ENCODE measurements at regions not wholly inside any gene's neighbourhood (a gene's known extent, or its start where the extent isn't known, plus 50 kb on each side); places are given as distances from the start of the nearest gene placed in this dataset.

GRCh38 chr4:136922066-136922465, 610.2 kb downstream of the PCDH18 start:
- H3K27me3 ChIP-seq (ENCODE audit: low read length), result no peaks in the 10 kb centered on the region
- H3K4me2 ChIP-seq (ENCODE audit: low read depth, low read length, poor library complexity, severe bottlenecking), result no peak overlapping the region
- no peaks in the 10 kb centered on the region for H3K36me3 ChIP-seq (ENCODE audit: low read length)
- no peaks in the 10 kb centered on the region for H3F3A ChIP-seq (ENCODE audit: insufficient read depth)
- H2AFZ ChIP-seq (ENCODE audit: low read depth, low read length, severe bottlenecking), result no peak overlapping the region
- no peak for TF ChIP-seq CTCF (IDR thresholded peaks at IDR 0.05; ENCODE audit: insufficient read depth, low read length, poor library complexity, severe bottlenecking)
- no peaks in the 10 kb centered on the region for H3K79me2 ChIP-seq (ENCODE audit: insufficient read depth, low read length)
- no peaks in the 10 kb centered on the region for H3K9me2 ChIP-seq (replicated peaks; ENCODE audit: insufficient read depth, low read length)
- no peak overlapping the region for H3K9ac ChIP-seq (ENCODE audit: low read length)
- no peak overlapping the region for H3K4me3 ChIP-seq (ENCODE audit: insufficient read depth, low read length, poor library complexity, severe bottlenecking)
- H4K20me1 ChIP-seq (ENCODE audit: low read depth, low read length), result no peaks in the 10 kb centered on the region
- no peak overlapping the region for H3K27ac ChIP-seq (ENCODE audit: low read depth, low read length)
- no peaks in the 10 kb centered on the region for H3K9me3 ChIP-seq (ENCODE audit: insufficient read depth, low read length)

GRCh38 chr4:136920092-136920881, 612.0 kb downstream of the PCDH18 start:
- no peaks in the 10 kb centered on the region for H3K36me3 ChIP-seq (ENCODE audit: low read length)
- H3K9me3 ChIP-seq (ENCODE audit: insufficient read depth, low read length), result no peaks in the 10 kb centered on the region
- H3K27ac ChIP-seq (ENCODE audit: low read depth, low read length), result no peak overlapping the region
- H3K27me3 ChIP-seq (ENCODE audit: low read length), result no peaks in the 10 kb centered on the region
- no peak overlapping the region for H3K9ac ChIP-seq (ENCODE audit: low read length)
- H3F3A ChIP-seq (ENCODE audit: insufficient read depth), result no peaks in the 10 kb centered on the region
- no peak for TF ChIP-seq EZH2phosphoT487 (conservative IDR thresholded peaks at IDR 0.05; ENCODE audit: low read length)
- TF ChIP-seq CTCF (IDR thresholded peaks at IDR 0.05; ENCODE audit: insufficient read depth, low read length, poor library complexity, severe bottlenecking), result no peak
- no peaks in the 10 kb centered on the region for H3K9me2 ChIP-seq (replicated peaks; ENCODE audit: insufficient read depth, low read length)
- H3K79me2 ChIP-seq (ENCODE audit: insufficient read depth, low read length), result no peaks in the 10 kb centered on the region
- H3K4me3 ChIP-seq (ENCODE audit: insufficient read depth, low read length, poor library complexity, severe bottlenecking), result no peak overlapping the region
- no peak overlapping the region for H3K4me2 ChIP-seq (ENCODE audit: low read depth, low read length, poor library complexity, severe bottlenecking)
- H2AFZ ChIP-seq (ENCODE audit: low read depth, low read length, severe bottlenecking), result no peak overlapping the region
- no peaks in the 10 kb centered on the region for H4K20me1 ChIP-seq (ENCODE audit: low read depth, low read length)

- Histone ChIP-seq H3K9ac (ENCODE audit: low read length) (no peak overlapping the region), H4K20me1 (ENCODE audit: low read depth, low read length) (no peaks in the 10 kb centered on the region), H3K79me2 (ENCODE audit: insufficient read depth, low read length) (no peaks in the 10 kb centered on the region)
These were observed 613.5 kb downstream of the PCDH18 start for GRCh38 chr4:136918772-136919171.

More at GRCh38 chr4:136918772-136919171, 613.5 kb downstream of the PCDH18 start:
- no peaks in the 10 kb centered on the region for H3K9me3 ChIP-seq (ENCODE audit: insufficient read depth, low read length)
- H3K27ac ChIP-seq (ENCODE audit: low read depth, low read length), result no peak overlapping the region
- H3K36me3 ChIP-seq (ENCODE audit: low read length), result no peaks in the 10 kb centered on the region
- TF ChIP-seq CTCF (IDR thresholded peaks at IDR 0.05; ENCODE audit: insufficient read depth, low read length, poor library complexity, severe bottlenecking), result no peak
- no peak for TF ChIP-seq EZH2phosphoT487 (conservative IDR thresholded peaks at IDR 0.05; ENCODE audit: low read length)
- H3K27me3 ChIP-seq (ENCODE audit: low read length), result no peaks in the 10 kb centered on the region
- no peak overlapping the region for H3K4me2 ChIP-seq (ENCODE audit: low read depth, low read length, poor library complexity, severe bottlenecking)
- H2AFZ ChIP-seq (ENCODE audit: low read depth, low read length, severe bottlenecking), result no peak overlapping the region
- no peaks in the 10 kb centered on the region for H3F3A ChIP-seq (ENCODE audit: insufficient read depth)
- no peaks in the 10 kb centered on the region for H3K9me2 ChIP-seq (replicated peaks; ENCODE audit: insufficient read depth, low read length)
- H3K4me3 ChIP-seq (ENCODE audit: insufficient read depth, low read length, poor library complexity, severe bottlenecking), result no peak overlapping the region

Data from SU-DHL-6 (cell line).